T-helper 2 cell treated with Interferon-gamma antibody and Interleukin-4, amounts not matched to agents 5 μg/mL and 100 μg/mL, for 36 hours (primary cell): ENCODE measurements at regions not wholly inside any gene's neighbourhood (a gene's known extent, or its start where the extent isn't known, plus 50 kb on each side); places are given as distances from the start of the nearest gene placed in this dataset.

Source experiments
- DNase-seq: peaks from one replicate; pipeline ENCODE4 v3.0.0; 2021; ENCODE audit warnings: low spot score
- H3K27ac Mint-ChIP-seq: one replicate; pipeline ENCODE4 v1.8.0; 2021; ENCODE audit warnings: mild to moderate bottlenecking, mixed read lengths
- H3K27me3 Mint-ChIP-seq: one replicate; pipeline ENCODE4 v1.8.0; 2021; ENCODE audit warnings: low read depth, mixed read lengths
- H3K36me3 Mint-ChIP-seq: one replicate; pipeline ENCODE4 v1.8.0; 2021; ENCODE audit warnings: low read depth, mixed read lengths
- H3K4me1 Mint-ChIP-seq: one replicate; pipeline ENCODE4 v1.8.0; 2021; ENCODE audit warnings: low read depth, mixed read lengths
- H3K4me3 Mint-ChIP-seq: one replicate; pipeline ENCODE4 v1.8.0; 2022; ENCODE audit warnings: mild to moderate bottlenecking, moderate library complexity, mixed read lengths
- H3K9me3 Mint-ChIP-seq: one replicate; pipeline ENCODE4 v1.8.0; 2021; ENCODE audit warnings: mixed read lengths

GRCh38 chr18:10025711-10026670, 112.2 kb downstream of the VAPA start:
- H3K27ac Mint-ChIP-seq, result no peak overlapping the region
- DNase-seq, result no peak
- H3K27me3 Mint-ChIP-seq, result peaks cover 2% of the 10 kb centered on the region
- H3K36me3 Mint-ChIP-seq, result no peaks in the 10 kb centered on the region
- H3K4me1 Mint-ChIP-seq, result no peaks in the 10 kb centered on the region
- H3K4me3 Mint-ChIP-seq, result no peak overlapping the region
- no peaks in the 10 kb centered on the region for H3K9me3 Mint-ChIP-seq

- H3K36me3 Mint-ChIP-seq, result no peaks in the 10 kb centered on the region
- no peaks in the 10 kb centered on the region for H3K4me1 Mint-ChIP-seq
- no peak for DNase-seq
- peaks cover 3% of the 10 kb centered on the region for H3K27me3 Mint-ChIP-seq
- H3K9me3 Mint-ChIP-seq, result no peaks in the 10 kb centered on the region
- H3K4me3 Mint-ChIP-seq, result no peak overlapping the region
- no peak overlapping the region for H3K27ac Mint-ChIP-seq
Observed at GRCh38 chr18:10027031-10027430, 113.2 kb downstream of the VAPA start.

DNA sequence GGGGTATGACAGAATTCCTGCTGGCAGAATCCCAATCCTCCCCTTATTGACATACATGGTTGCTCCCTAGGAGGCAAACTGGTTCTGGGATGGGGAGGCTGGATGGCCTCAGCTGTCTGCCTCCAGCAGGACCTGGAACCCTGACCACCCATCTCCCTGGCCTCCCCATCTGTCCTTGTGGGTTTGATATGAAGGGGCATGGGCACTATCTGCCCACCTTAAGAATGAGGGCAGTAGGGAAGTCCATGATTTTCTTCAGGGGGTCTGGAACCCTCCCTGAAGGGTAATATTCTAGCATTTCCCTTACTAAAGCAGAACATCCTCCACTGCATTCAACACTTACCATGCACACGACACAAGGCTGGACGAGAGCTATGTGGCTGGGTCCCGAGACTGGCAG, 113.6 kb downstream of the VAPA start:
- no peak overlapping the region for H3K4me3 Mint-ChIP-seq
- no peak overlapping the region for H3K27ac Mint-ChIP-seq
- H3K27me3 Mint-ChIP-seq, result peaks cover 3% of the 10 kb centered on the region
- H3K9me3 Mint-ChIP-seq, result no peaks in the 10 kb centered on the region
- DNase-seq, result no peak
- no peaks in the 10 kb centered on the region for H3K4me1 Mint-ChIP-seq
- no peaks in the 10 kb centered on the region for H3K36me3 Mint-ChIP-seq

DNA sequence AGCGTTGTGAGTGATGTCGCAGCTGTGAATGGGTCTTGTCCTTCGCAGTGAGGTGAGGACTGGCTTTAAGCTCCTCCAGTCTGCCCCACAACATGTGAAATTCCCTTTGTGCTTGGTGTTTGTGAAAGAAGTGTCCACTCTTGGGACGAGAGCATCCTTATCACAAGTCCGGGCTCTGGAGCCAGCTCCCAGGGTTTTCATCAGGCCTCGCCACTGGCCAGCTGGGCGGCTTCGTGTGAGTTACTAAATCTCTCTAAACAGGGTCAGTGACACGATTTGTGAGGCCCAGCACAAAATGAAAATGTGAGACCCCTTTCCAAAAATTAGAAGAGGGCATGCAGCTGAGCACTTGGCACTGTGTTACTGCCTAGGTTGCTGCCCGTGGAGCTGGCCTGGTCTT, 115.9 kb downstream of the VAPA start:
- Mint-ChIP-seq H3K27me3 (peaks cover 17% of the 10 kb centered on the region), H3K9me3 (no peaks in the 10 kb centered on the region), H3K27ac (no peak overlapping the region), H3K4me3 (no peak overlapping the region), H3K36me3 (no peaks in the 10 kb centered on the region), H3K4me1 (no peaks in the 10 kb centered on the region)
- no peak for DNase-seq

DNA sequence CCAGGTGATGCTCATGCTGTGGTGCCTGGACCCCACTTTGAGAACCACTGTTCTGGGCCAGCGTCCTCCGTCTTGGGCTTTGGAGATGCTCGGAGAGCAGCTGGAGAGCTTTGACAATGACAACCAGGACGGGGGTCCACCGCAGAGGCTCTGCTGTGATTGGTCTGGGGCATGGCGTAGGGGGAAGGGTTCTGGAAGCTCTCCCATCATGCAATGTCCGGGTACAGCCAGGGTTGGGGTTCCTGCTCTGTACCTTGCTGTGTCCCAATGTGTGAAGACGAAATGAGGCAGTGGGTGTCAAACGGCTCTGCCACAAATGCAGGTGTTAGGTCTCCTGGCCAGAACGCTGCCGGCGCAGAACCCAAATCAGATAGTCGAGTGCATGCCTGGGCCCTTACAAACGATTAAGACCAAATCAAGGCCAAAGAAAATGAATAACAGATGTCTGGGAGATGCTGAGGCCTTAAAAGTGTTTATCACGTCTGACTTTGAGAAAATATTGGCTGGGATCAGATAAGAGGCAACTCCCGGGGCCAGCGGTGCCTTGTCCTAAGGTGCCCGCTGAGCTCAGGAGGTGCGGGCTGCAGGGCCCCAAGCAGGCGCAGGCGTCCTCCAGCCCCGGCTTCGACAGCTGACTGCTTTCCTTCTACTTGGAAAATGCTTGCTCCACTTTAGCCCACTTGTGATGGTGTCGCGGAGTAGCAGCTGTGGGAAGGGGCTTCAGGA, 117.2 kb downstream of the VAPA start:
- Mint-ChIP-seq H3K4me3 (no peak overlapping the region), H3K4me1 (no peaks in the 10 kb centered on the region), H3K27me3 (peaks cover 22% of the 10 kb centered on the region), H3K27ac (no peak overlapping the region), H3K9me3 (no peaks in the 10 kb centered on the region), H3K36me3 (no peaks in the 10 kb centered on the region)
- DNase-seq, result no peak

DNA sequence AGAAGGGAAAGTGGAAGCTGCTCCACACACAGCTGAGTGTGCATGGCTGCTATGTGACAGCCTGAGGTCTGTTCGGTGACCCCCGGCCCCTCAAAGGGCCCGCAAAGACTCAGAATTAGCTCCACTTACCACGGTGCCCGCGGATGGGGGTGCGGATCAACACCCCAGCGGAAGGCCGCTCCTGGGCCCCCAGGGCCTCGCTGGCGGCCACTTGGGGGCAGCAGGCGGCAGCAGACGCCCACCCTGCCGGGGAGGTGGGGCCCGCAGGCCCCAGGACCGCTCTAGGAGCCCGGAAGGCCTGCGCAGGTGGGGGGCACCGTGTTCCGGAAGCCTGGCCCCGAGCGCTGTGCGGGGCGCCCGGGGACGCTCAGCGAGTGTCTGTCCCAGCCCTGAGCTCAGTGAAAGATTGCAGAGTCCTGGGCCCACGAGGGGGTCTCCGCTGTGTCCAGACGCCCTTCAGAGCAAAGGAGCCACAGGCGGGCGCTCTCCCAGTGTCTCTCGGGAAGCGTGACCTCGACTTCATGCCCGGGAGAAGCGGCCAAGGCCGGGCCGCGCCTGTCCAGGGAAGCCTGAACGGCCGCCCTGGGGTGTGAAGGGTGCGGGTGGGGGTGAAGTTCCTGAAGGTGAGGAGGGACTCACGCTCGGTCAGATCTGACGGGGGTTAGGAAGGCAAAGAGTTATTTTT, 118.7 kb downstream of the VAPA start:
- no peak for DNase-seq
- Mint-ChIP-seq H3K27me3 (peaks cover 22% of the 10 kb centered on the region), H3K9me3 (no peaks in the 10 kb centered on the region), H3K36me3 (no peaks in the 10 kb centered on the region), H3K27ac (no peak overlapping the region), H3K4me1 (no peaks in the 10 kb centered on the region), H3K4me3 (no peak overlapping the region)

GRCh38 chr18:10033016-10033399, 119.2 kb downstream of the VAPA start:
- no peaks in the 10 kb centered on the region for H3K36me3 Mint-ChIP-seq
- H3K4me1 Mint-ChIP-seq, result no peaks in the 10 kb centered on the region
- no peak overlapping the region for H3K27ac Mint-ChIP-seq
- no peak overlapping the region for H3K4me3 Mint-ChIP-seq
- DNase-seq, result no peak
- H3K27me3 Mint-ChIP-seq, result peaks cover 22% of the 10 kb centered on the region
- H3K9me3 Mint-ChIP-seq, result no peaks in the 10 kb centered on the region

DNA sequence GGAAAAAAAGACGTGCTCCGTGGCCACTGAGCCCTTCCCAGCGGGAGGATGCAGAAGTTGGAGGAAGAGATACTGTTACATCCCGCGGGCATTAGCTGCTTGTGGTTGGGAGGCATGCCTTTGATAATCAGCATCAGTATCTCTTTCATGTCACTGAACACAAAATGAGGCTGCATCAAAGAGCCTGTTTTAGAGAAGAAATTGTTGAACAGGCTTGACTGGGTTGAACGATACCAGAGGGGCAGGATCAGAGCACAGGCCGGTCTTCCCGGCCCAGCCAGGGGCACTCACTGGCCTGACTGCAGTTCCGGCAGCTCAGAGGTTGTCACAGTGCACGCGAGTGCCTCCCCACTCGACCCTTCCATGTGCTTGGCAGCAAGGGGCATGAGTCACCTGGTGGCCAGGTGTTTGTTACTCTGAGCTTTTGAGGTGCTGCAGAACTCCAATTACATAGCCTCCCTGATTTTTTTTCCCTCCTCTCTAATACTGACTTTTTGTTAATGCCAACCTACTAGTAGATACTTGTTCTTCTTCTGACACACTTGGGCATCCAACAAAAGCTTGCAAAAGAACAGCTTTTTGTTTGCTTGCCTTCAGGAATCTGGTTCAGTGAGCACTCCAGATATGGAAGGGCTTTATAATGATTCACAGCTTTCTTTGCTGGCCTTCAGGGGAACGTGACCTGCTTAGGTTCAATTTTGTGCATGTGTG, 121.6 kb downstream of the VAPA start:
- H3K27ac Mint-ChIP-seq, result no peak overlapping the region
- no peaks in the 10 kb centered on the region for H3K4me1 Mint-ChIP-seq
- no peak overlapping the region for H3K4me3 Mint-ChIP-seq
- H3K36me3 Mint-ChIP-seq, result no peaks in the 10 kb centered on the region
- no peaks in the 10 kb centered on the region for H3K9me3 Mint-ChIP-seq
- H3K27me3 Mint-ChIP-seq, result peaks cover 22% of the 10 kb centered on the region
- DNase-seq, result no peak

GRCh38 chr18:10036479-10036878, 122.7 kb downstream of the VAPA start:
- no peak for DNase-seq
- Mint-ChIP-seq H3K27ac (no peak overlapping the region), H3K4me3 (no peak overlapping the region), H3K27me3 (peaks cover 23% of the 10 kb centered on the region), H3K4me1 (no peaks in the 10 kb centered on the region), H3K9me3 (no peaks in the 10 kb centered on the region), H3K36me3 (no peaks in the 10 kb centered on the region)

- Mint-ChIP-seq H3K9me3 (peaks cover 3% of the 10 kb centered on the region), H3K27ac (no peak overlapping the region), H3K4me3 (no peak overlapping the region), H3K27me3 (peaks cover 25% of the 10 kb centered on the region), H3K36me3 (no peaks in the 10 kb centered on the region), H3K4me1 (no peaks in the 10 kb centered on the region)
- DNase-seq, result no peak
Observed at GRCh38 chr18:10037181-10037580, 123.4 kb downstream of the VAPA start.

GRCh38 chr18:10038268-10038667, 124.5 kb downstream of the VAPA start:
- Mint-ChIP-seq H3K4me1 (no peaks in the 10 kb centered on the region), H3K9me3 (peaks cover 8% of the 10 kb centered on the region), H3K27ac (no peak overlapping the region), H3K4me3 (no peak overlapping the region), H3K27me3 (peaks cover 18% of the 10 kb centered on the region), H3K36me3 (no peaks in the 10 kb centered on the region)
- DNase-seq, result no peak

DNA sequence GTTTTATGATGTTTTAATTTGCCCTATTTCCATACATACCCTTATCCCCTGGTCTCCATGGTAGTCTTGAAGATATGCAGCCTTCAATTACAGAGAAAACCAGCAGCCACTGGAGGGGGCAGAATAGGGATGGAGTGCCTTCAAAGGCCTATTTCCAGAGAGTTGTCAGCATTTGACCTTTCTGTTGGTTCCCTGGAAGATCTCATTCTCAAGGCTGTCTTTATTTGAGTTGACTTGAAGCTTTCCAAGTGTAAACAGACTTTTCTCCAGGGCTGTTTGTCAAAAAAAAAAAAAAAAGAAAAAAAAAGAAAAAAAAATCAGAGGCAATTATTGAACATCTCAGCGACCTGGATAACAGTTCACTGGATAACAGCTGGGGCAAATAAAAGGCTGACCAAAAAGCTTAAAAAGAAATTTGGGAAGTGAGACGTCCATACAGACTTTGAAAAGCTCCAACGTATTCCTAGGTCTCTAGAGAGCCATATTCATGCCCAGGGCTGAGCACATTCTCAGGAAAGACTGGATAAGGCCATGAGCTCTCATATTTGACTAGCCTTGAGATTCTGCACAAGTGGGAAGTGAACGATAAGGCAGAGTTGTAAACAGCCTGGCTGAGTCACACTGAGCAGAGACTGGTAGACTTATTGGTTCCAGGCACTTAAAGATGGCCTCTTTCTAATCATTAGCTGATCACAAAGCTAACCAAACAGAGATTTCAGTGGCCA, 126.6 kb downstream of the VAPA start:
- H3K36me3 Mint-ChIP-seq, result no peaks in the 10 kb centered on the region
- no peak overlapping the region for H3K4me3 Mint-ChIP-seq
- H3K27ac Mint-ChIP-seq, result no peak overlapping the region
- no peaks in the 10 kb centered on the region for H3K4me1 Mint-ChIP-seq
- H3K9me3 Mint-ChIP-seq, result peaks cover 8% of the 10 kb centered on the region
- H3K27me3 Mint-ChIP-seq, result peaks cover 8% of the 10 kb centered on the region
- no peak for DNase-seq

DNA sequence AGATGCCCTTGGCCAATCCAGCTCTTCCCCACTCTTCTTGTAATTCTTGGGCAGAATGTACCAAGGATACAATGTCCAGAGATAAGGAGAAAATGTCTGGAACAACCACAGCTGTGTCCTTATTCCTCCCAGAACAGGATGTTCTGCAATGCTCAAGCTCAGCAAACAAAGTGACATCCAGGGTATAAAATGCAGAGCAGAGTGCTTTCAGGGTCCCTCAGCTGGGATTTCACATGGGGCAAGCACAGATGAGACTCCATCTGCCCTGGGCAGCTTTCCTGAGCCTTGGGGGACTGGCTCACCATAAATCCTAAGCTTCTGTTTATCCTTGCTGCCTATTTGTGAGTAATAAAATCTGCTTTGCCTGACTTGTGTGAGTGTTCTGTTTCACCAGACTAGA, 127.4 kb downstream of the VAPA start:
- peaks cover 5% of the 10 kb centered on the region for H3K27me3 Mint-ChIP-seq
- peaks cover 8% of the 10 kb centered on the region for H3K9me3 Mint-ChIP-seq
- no peaks in the 10 kb centered on the region for H3K4me1 Mint-ChIP-seq
- H3K27ac Mint-ChIP-seq, result no peak overlapping the region
- H3K36me3 Mint-ChIP-seq, result no peaks in the 10 kb centered on the region
- H3K4me3 Mint-ChIP-seq, result no peak overlapping the region
- DNase-seq, result no peak
